ENCODE measurements at regions not wholly inside any gene's neighbourhood (a gene's known extent, or its start where the extent isn't known, plus 50 kb on each side); places are given as distances from the start of the nearest gene placed in this dataset.

DNA sequence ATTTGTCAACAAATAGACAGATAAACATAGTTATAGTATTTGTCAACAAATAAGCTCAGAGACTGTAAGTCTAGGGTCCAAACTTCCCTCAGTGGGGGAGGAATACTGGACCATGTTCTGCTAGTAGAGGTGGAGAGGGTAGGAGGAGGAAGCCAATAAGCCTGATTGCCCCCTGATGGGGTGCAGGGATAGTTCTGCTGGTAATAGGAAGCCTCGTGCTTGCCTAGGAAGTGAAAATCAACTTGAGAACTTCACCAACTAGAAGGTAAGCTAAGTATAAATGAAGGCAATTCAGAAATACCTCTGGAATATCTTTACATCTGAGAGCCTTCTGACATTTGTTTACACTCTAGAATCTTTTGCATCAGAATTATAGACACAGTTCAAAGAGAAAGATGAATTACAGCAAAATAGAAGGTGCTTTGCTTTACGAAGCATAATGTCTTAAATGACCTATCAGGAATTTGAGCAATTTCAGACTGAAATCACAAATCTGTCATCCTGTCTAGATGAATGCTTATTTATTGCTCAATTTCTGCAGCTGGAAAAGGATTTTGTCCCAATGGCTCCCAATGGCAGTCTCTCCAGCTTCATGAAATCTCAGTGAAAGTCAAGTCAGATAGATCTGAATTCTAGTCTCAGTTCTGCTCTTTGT is 225.6 kb upstream of the TBC1D5 start:
- no peaks in the 10 kb centered on the region for H3K27me3 ChIP-seq (ENCODE audit: insufficient read depth, low read depth)
- H3K4me3 ChIP-seq (IDR thresholded peaks at IDR 0.05; ENCODE audit: insufficient read depth, low read depth, low read length) = no peak overlapping the region
- H3K4me2 ChIP-seq = no peak overlapping the region
- peaks cover 36% of the 10 kb centered on the region for H3K4me1 ChIP-seq (ENCODE audit: low read depth, poor library complexity, severe bottlenecking)
- TF ChIP-seq, protein P1, sequence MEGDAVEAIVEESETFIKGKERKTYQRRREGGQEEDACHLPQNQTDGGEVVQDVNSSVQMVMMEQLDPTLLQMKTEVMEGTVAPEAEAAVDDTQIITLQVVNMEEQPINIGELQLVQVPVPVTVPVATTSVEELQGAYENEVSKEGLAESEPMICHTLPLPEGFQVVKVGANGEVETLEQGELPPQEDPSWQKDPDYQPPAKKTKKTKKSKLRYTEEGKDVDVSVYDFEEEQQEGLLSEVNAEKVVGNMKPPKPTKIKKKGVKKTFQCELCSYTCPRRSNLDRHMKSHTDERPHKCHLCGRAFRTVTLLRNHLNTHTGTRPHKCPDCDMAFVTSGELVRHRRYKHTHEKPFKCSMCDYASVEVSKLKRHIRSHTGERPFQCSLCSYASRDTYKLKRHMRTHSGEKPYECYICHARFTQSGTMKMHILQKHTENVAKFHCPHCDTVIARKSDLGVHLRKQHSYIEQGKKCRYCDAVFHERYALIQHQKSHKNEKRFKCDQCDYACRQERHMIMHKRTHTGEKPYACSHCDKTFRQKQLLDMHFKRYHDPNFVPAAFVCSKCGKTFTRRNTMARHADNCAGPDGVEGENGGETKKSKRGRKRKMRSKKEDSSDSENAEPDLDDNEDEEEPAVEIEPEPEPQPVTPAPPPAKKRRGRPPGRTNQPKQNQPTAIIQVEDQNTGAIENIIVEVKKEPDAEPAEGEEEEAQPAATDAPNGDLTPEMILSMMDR (conservative IDR thresholded peaks at IDR 0.05; ENCODE audit: low read depth, low read length) = no peak
- no peak overlapping the region for H3K27ac ChIP-seq
- H3K9ac ChIP-seq = no peak overlapping the region
- H4K20me1 ChIP-seq (ENCODE audit: insufficient read depth) = no peaks in the 10 kb centered on the region
- H3K36me3 ChIP-seq (ENCODE audit: insufficient read depth) = no peaks in the 10 kb centered on the region
- no peaks in the 10 kb centered on the region for H3K79me2 ChIP-seq (ENCODE audit: insufficient read depth, low read depth)
- no peak overlapping the region for H2AFZ ChIP-seq (ENCODE audit: low read depth)

DNA sequence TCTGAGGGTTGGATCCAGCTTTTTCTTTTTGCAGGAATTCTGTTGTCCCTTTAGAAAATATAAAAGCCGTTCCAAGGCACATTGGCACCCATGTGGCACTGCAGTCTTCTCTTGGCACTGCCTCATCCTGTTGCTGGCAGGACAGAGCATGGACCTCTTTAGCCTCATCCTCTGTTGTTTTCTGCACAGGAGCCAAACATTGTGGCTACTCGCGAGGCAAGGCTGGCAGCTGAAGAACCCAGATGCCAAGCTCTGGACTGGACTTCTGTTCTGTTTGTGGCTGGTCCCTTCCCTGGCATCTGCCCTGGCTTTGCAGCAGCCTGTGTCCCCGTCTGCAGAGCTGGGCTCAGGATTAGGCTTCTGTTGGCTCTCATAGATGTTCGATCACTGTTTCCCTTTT is 224.7 kb upstream of the TBC1D5 start:
- TF ChIP-seq, protein P1 (conservative IDR thresholded peaks at IDR 0.05; ENCODE audit: low read depth, low read length) = no peak
- Histone ChIP-seq H4K20me1 (ENCODE audit: insufficient read depth) (no peaks in the 10 kb centered on the region), H3K79me2 (ENCODE audit: insufficient read depth, low read depth) (no peaks in the 10 kb centered on the region), H3K9ac (no peak overlapping the region), H3K4me2 (no peak overlapping the region), H2AFZ (ENCODE audit: low read depth) (no peak overlapping the region), H3K36me3 (ENCODE audit: insufficient read depth) (no peaks in the 10 kb centered on the region), H3K4me3 (IDR thresholded peaks at IDR 0.05; ENCODE audit: insufficient read depth, low read depth, low read length) (no peak overlapping the region), H3K27me3 (ENCODE audit: insufficient read depth, low read depth) (no peaks in the 10 kb centered on the region), H3K27ac (no peak overlapping the region), H3K4me1 (ENCODE audit: low read depth, poor library complexity, severe bottlenecking) (peaks cover 36% of the 10 kb centered on the region)

DNA sequence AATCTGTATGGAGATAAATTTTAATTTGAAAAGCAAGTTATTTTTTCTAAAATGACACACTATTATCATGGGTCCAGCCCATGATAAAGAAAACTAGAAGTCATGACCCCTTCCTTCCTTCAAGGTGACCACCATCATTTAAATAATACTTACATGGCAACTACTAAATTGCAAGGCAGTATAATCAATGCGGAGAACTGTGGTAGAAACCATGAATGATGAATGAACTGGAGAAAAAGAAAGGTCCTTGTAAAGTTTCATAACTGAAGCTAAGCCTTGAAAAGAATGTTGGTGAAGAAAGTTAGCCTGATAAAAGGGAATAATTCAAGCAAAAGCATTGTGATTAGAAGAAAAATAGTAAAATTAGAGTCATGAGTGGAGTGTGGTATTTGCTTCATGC is 222.9 kb upstream of the TBC1D5 start:
- Histone ChIP-seq H3K4me2 (peak overlapping the region; percentile 39; the same call in 1 of the 2 replicates), H3K27ac (no peak overlapping the region), H3K36me3 (ENCODE audit: insufficient read depth) (no peaks in the 10 kb centered on the region), H2AFZ (ENCODE audit: low read depth) (no peak overlapping the region), H3K9ac (no peak overlapping the region), H3K4me1 (ENCODE audit: low read depth, poor library complexity, severe bottlenecking) (peaks cover 36% of the 10 kb centered on the region), H3K27me3 (ENCODE audit: insufficient read depth, low read depth) (no peaks in the 10 kb centered on the region), H4K20me1 (ENCODE audit: insufficient read depth) (no peaks in the 10 kb centered on the region), H3K4me3 (IDR thresholded peaks at IDR 0.05; ENCODE audit: insufficient read depth, low read depth, low read length) (no peak overlapping the region), H3K79me2 (ENCODE audit: insufficient read depth, low read depth) (no peaks in the 10 kb centered on the region)
- TF ChIP-seq, protein P1 (conservative IDR thresholded peaks at IDR 0.05; ENCODE audit: low read depth, low read length) = no peak

DNA sequence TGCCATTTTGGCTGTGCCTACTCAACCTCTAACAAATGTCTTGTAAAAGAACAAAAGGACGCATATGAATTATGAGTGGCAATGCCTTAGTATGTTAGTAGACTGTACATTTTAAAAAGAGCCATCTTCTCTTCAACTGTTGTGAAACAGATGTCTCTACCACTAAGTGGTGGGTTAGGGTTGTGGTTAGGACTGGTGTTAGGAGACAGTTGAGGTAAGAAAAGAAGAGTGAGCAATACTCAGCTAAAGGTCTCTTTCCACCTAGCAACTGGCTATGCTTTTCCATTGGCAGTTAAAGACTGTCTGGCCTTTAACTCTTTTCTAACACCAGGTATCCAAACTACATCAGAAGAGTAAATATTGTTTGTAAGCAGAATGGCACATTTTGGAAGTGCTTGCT is 221.7 kb upstream of the TBC1D5 start:
- Histone ChIP-seq H3K9ac (no peak overlapping the region), H4K20me1 (ENCODE audit: insufficient read depth) (no peaks in the 10 kb centered on the region), H3K4me1 (ENCODE audit: low read depth, poor library complexity, severe bottlenecking) (peaks cover 36% of the 10 kb centered on the region), H3K79me2 (ENCODE audit: insufficient read depth, low read depth) (no peaks in the 10 kb centered on the region), H3K36me3 (ENCODE audit: insufficient read depth) (no peaks in the 10 kb centered on the region), H3K27me3 (ENCODE audit: insufficient read depth, low read depth) (no peaks in the 10 kb centered on the region), H3K4me3 (IDR thresholded peaks at IDR 0.05; ENCODE audit: insufficient read depth, low read depth, low read length) (no peak overlapping the region), H2AFZ (ENCODE audit: low read depth) (no peak overlapping the region), H3K4me2 (peak overlapping the region; percentile 61), H3K27ac (no peak overlapping the region)
- TF ChIP-seq, protein P1 (conservative IDR thresholded peaks at IDR 0.05; ENCODE audit: low read depth, low read length) = no peak
